Breast epithelium (tissue), 4 donors: ENCODE measurements at regions not wholly inside any gene's neighbourhood (a gene's known extent, or its start where the extent isn't known, plus 50 kb on each side); places are given as distances from the start of the nearest gene placed in this dataset.
"Not testable (repeated sequence)": the region's sequence is repeated elsewhere in the genome, so short reads cannot be mapped to it uniquely, and the experiment has no call there.

Experiments
- DNase-seq, 2 donors: peaks; one replicate each; pipeline ENCODE4 v3.0.0-alpha.2; 2019; ENCODE audit warnings: low spot score in 2 of 2
- H3K27ac ChIP-seq, 2 donors: fragments of 200-600 bp; sonication (generic) in 1 of 2; one replicate each; pipeline ENCODE4 v1.5.1; 2016 to 2019; ENCODE audit warnings: mild to moderate bottlenecking in 1 of 2
- H3K27me3 ChIP-seq, 2 donors: fragments of 200-600 bp; sonication (generic) in 1 of 2; one replicate each; pipeline versions ENCODE4 v1.5.1 to v1.6.0; 2017 to 2019; ENCODE audit warnings: control low read depth in 1 of 2, mild to moderate bottlenecking in 1 of 2
- H3K36me3 ChIP-seq: fragments of 200-600 bp; one replicate; pipeline ENCODE4 v1.5.1; 2019
- H3K4me1 ChIP-seq, 2 donors: fragments of 200-600 bp; sonication (generic); one replicate each; pipeline ENCODE4 v1.5.1; 2016 to 2019; ENCODE audit warnings: control low read depth in 1 of 2
- H3K4me3 ChIP-seq, 3 donors: fragments of 200-600 bp; sonication (generic); 1 replicate in 2 of 3; 2 replicates in 1 of 3; pipeline ENCODE4 v1.5.1; 2016 to 2019; ENCODE audit warnings: mild to moderate bottlenecking in 3 of 3, moderate library complexity in 2 of 3
- H3K9me3 ChIP-seq, 2 donors: fragments of 200-600 bp; sonication (generic) in 1 of 2; one replicate each; pipeline ENCODE4 v1.5.1; 2016 to 2019; ENCODE audit warnings: control low read depth in 1 of 2
- CTCF ChIP-seq, 3 donors: fragments of 450-650 bp; IDR thresholded peaks; one replicate each; pipeline ENCODE4 v1.5.1; 2016 to 2017; ENCODE audit warnings: antibody characterized with exemption in 3 of 3, mild to moderate bottlenecking in 3 of 3, moderate library complexity in 3 of 3
- POLR2A ChIP-seq: fragments of 450-650 bp; IDR thresholded peaks from one replicate; pipeline ENCODE4 v1.6.1; 2016; ENCODE audit warnings: antibody characterized with exemption, mild to moderate bottlenecking, moderate library complexity
- POLR2AphosphoS5 ChIP-seq, 3 donors: sonication (generic); formaldehyde crosslinking; IDR thresholded peaks; one replicate each; pipeline ENCODE4 v1.6.1; 2017; ENCODE audit warnings: antibody characterized with exemption in 3 of 3
- intact Hi-C: fragments of 100-400 bp; cut with DNase I; formaldehyde crosslinking; loops from one replicate; pipeline ENCODE4 v1.15.1; 2023; ENCODE audit warnings: low total_unique reads

- no peak for TF ChIP-seq POLR2AphosphoS5 (IDR thresholded peaks at IDR 0.05)
- no peak for TF ChIP-seq POLR2A
- no peak for TF ChIP-seq CTCF (IDR thresholded peaks at IDR 0.05)
- H3K27me3 ChIP-seq: no peaks in the 10 kb centered on the region
- DNase-seq: no peak
- intact Hi-C loops: no loop called here
- H3K36me3 ChIP-seq: no peaks in the 10 kb centered on the region
- H3K27ac ChIP-seq: no peak overlapping the region
- H3K9me3 ChIP-seq: no peaks in the 10 kb centered on the region
- no peaks in the 10 kb centered on the region for H3K4me1 ChIP-seq
- H3K4me3 ChIP-seq: no peak overlapping the region
Measured at GRCh38 chr10:7042000-7042399, 368.8 kb downstream of the SFMBT2 start.

- H3K36me3 ChIP-seq: no peaks in the 10 kb centered on the region
- intact Hi-C loops: no loop called here
- no peak for DNase-seq
- H3K4me3 ChIP-seq: no peak overlapping the region
- H3K4me1 ChIP-seq: no peaks in the 10 kb centered on the region
- no peaks in the 10 kb centered on the region for H3K27me3 ChIP-seq
- TF ChIP-seq CTCF (IDR thresholded peaks at IDR 0.05): no peak
- no peak for TF ChIP-seq POLR2AphosphoS5 (IDR thresholded peaks at IDR 0.05)
- TF ChIP-seq POLR2A: no peak
- no peak overlapping the region for H3K27ac ChIP-seq
- H3K9me3 ChIP-seq: no peaks in the 10 kb centered on the region
Measured at GRCh38 chr10:7040681-7041080, 370.2 kb downstream of the SFMBT2 start.

- H3K27me3 ChIP-seq: no peaks in the 10 kb centered on the region
- no peak for DNase-seq
- TF ChIP-seq POLR2AphosphoS5 (IDR thresholded peaks at IDR 0.05) (no peak), CTCF (IDR thresholded peaks at IDR 0.05) (no peak), POLR2A (no peak)
- no peak overlapping the region for H3K4me3 ChIP-seq
- no peaks in the 10 kb centered on the region for H3K9me3 ChIP-seq
- no peaks in the 10 kb centered on the region for H3K4me1 ChIP-seq
- H3K36me3 ChIP-seq: no peaks in the 10 kb centered on the region
- intact Hi-C loops: no loop called here
- H3K27ac ChIP-seq: no peak overlapping the region
Measured at GRCh38 chr10:7039859-7040258, 371.0 kb downstream of the SFMBT2 start.

GRCh38 chr10:7038416-7038815, 372.4 kb downstream of the SFMBT2 start:
- H3K4me3 ChIP-seq: no peak overlapping the region
- H3K4me1 ChIP-seq: no peaks in the 10 kb centered on the region
- DNase-seq: no peak
- H3K27ac ChIP-seq: no peak overlapping the region
- TF ChIP-seq CTCF (IDR thresholded peaks at IDR 0.05) (no peak), POLR2A (no peak), POLR2AphosphoS5 (IDR thresholded peaks at IDR 0.05) (no peak)
- intact Hi-C loops: no loop called here
- no peaks in the 10 kb centered on the region for H3K27me3 ChIP-seq
- H3K36me3 ChIP-seq: no peaks in the 10 kb centered on the region
- H3K9me3 ChIP-seq: no peaks in the 10 kb centered on the region

- intact Hi-C loops, H3K9me3 ChIP-seq, H3K27ac ChIP-seq: not testable (repeated sequence)
Measured at GRCh38 chr10:7037434-7037833, 373.4 kb downstream of the SFMBT2 start.

GRCh38 chr10:7036951-7037350, 373.9 kb downstream of the SFMBT2 start:
- no peaks in the 10 kb centered on the region for H3K36me3 ChIP-seq
- no peak for DNase-seq
- H3K27me3 ChIP-seq: no peaks in the 10 kb centered on the region
- no peaks in the 10 kb centered on the region for H3K4me1 ChIP-seq
- H3K4me3 ChIP-seq: no peak overlapping the region
- no peak overlapping the region for H3K27ac ChIP-seq
- intact Hi-C loops: no loop called here
- TF ChIP-seq POLR2AphosphoS5 (IDR thresholded peaks at IDR 0.05): no peak
- TF ChIP-seq POLR2A: no peak
- TF ChIP-seq CTCF (IDR thresholded peaks at IDR 0.05): no peak
- H3K9me3 ChIP-seq: no peaks in the 10 kb centered on the region

More at GRCh38 chr10:7037434-7037833, 373.4 kb downstream of the SFMBT2 start:
- not testable (repeated sequence) for H3K36me3 ChIP-seq, DNase-seq, H3K4me3 ChIP-seq, H3K27me3 ChIP-seq, H3K4me1 ChIP-seq
